HG03135 (cell line): ENCODE measurements at regions not wholly inside any gene's neighbourhood (a gene's known extent, or its start where the extent isn't known, plus 50 kb on each side); places are given as distances from the start of the nearest gene placed in this dataset.
"Not testable (repeated sequence)": the region's sequence is repeated elsewhere in the genome, so short reads cannot be mapped to it uniquely, and the experiment has no call there.

Experiments used
- ATAC-seq: cut with Tn5 transposase; IDR thresholded peaks from one replicate; pipeline ENCODE4 v1.9.1; 2021; ENCODE audit warnings: mild to moderate bottlenecking, moderate library complexity; ENCODE audit not compliant: unreplicated experiment

DNA sequence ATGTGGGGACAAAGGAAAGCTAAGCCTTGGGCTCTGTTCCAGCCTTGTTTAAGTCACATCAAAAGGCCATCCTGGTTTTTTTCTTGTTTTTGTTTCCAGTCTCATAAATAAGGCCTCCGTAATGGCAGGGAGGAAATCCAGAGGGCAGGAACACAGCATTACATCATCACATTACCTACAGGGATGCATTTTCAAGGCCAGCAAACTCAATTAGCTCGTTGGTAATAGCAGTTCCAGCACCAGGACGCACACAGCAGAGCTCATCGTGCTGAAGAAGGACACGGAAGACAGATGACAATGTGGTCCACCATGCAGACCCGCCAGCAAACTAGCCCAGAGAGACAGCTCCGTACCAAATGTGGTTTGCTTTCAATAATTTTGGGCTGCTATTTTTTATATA is 1209.2 kb downstream of the TYW1 start:
- no peak for ATAC-seq

DNA sequence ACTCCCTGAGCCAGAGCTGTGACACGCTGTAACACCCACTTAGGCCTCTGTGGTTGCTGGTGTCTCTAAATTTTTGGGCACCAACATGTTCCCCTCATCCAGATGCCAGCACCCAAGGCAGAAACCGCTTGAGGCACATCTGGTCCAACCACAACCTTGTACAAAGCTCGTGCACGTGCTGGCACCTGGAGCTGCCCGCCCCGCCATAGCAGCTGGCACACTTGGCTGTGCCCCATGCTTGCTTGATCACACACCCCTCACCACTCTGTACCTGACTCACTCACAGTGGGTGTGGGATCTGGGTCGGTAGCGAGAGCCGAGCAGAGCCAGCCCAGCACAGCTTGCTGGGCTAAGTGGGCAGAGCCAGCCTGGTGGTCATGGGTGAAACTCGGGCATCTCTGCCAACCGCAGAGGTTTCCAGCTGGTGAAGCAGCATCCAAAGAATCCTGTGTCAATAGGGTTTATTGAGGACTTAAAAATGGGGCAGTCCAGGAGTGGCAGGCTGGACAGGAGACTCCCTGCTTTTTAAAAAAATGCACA is 1210.4 kb downstream of the TYW1 start:
- no peak for ATAC-seq

DNA sequence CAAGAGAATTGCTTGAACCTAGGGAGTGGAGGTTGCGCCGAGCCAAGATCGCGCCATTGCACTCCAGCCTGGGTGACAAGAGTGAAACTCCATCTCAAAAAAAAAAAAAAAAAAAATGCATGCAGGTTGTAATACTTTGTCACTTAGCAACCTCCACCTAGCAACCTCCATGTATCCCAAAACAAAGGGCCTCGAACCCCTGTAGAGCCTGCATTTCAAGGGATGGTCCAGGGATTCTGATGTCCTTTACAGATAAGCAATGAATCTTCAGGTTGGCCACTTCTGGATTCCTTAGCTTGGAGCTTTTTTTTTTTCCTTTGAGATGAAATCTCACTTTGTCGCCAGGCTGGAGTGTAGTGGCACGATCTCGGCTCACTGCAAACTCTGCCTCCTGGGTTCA is 1211.0 kb downstream of the TYW1 start:
- ATAC-seq = no peak

DNA sequence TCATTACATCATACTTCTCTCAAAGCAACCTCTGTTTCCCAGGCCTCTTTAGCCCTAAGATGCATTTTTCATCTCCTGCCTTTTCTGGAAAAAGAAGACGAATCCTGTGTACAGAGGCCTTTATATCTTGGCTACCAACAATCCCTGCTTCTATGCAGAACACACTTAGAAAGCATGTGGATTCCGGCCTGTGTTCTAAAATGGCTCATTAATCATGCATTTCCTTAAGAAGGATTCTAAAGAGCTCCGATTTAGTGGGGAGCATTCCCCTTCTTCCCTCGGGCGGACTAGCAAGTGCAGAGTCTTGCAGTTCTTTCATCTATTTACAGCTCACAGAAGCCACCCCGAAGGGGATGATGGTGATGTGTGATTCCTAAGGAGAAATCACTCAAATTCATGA is 1212.9 kb downstream of the TYW1 start:
- ATAC-seq = no peak

DNA sequence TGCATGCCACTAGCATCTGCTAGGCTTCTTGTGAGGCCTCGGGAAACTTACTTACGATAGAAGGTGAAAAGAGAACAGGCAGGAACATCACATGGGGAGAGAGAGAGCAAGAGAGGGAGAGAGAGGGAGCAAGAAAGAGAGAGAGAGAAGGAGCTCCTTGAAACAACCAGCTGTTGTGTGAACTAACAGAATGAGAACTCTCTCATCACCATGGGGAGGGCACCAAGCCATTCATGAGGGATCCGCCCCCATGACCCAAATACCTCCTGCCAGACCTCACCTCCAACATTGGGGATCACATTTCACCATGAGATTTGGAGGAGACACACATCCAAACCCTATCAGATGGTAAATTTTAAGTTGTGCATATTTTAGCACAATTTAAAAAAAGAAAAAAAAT is 1217.2 kb downstream of the TYW1 start:
- no peak for ATAC-seq

DNA sequence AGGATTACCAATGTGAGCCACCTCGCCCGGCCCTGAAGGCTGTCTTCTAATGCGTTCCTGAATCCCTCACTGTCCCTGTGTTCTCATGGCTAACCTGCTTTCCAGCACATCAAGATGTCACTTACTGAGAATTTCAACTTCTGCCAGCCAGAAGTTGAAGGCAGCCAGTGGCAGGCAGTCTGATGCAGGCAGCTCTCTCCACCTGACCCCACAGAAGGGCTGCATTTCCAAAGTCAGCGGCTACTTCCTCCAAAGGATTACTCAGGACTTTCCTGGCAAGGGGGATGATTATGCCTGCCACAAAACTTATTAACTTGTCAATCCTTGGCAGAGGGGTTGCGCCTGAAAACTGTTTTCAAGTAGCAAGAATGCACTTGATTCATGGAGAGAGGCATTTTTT is 1219.4 kb downstream of the TYW1 start:
- ATAC-seq = no peak

DNA sequence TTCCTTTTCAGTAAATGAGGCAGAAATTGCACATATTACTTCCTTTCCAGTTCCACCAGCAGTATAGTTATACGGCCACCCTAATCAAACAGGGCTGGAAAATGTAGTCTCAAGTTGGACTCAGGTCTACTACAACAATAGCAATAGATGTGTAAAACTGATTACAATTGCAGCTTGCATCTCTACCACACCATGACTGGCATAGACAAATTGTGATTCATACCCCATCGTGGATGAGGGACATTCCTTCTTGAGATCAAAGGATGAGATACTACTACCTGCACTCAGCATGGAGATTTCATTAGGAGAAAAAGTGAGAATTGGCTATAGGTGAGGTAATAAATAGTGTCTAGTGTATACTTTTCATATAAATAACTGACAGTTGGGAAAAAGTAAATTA is 1220.8 kb downstream of the TYW1 start:
- no peak for ATAC-seq

DNA sequence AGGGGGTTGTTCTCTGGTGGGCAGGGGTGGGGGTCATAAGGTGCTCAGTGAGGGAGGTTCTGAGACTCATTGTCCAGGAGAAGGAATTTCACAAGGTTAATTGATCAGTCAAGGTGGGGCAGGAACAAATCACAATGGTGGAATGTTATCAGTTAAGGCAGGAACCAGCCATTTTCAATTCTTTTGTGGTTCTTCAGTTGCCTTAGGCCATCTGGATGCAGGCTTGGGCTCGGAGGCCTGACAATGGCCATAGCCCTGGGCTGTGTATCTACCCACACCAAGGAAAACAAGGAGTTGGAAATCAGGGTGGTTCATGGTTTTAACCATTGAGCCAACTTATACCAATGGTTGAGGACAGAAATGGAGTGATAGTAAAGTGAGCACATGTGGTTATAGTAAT is 1221.8 kb downstream of the TYW1 start:
- ATAC-seq = no peak

DNA sequence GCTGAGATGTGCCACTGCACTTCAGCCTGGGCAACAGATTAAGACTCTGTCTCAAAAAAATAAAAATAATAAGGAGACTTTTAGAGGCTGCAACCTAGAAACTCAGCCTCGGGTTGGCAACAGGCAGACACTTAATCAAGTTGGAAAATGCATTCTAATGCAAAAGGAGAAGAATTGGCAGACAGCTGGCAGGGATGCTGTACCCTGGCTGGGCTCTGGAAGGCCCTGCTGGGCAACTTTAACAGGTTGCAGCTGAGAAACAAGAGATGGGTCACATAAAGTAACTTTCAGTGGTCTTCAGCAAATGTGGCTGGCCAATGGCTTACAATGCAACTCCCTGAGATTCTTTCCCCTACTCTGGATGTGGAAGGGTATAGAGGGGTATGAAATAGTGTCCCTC is 1225.7 kb downstream of the TYW1 start:
- ATAC-seq = no peak

DNA sequence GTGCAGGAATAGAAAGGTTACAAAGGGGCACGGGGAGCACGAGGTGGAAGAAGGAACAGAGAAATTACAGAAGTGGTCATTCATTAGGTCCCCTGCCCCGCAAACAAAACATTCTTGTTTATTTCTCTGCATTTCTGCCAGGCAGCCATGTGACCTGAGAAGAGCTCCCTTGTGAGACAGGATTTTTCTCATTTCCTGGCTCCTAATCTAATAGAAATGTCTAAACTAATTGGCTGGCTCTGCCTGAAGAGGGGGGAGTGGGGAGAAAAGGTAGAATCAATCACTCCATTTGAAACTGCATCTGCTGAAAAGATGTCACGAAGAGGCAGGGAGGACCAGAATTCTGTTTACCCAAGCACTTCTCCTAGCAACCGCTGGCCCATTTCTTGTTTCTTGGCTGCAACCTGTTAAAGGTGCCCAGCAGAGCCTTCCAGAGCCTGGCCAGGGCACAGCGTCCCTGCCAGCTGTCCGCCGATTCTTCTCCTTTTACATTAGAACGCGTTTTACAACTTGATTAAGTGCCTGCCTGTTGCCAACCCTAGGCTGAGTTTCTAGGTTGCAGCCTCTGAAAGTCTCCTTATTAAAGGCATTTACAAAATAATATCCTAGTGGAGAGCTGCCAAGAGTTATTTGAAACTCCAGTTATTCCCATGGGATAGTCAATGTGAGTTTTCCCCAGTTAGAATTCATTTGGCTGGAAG is 1227.6 kb downstream of the TYW1 start:
- no peak for ATAC-seq

DNA sequence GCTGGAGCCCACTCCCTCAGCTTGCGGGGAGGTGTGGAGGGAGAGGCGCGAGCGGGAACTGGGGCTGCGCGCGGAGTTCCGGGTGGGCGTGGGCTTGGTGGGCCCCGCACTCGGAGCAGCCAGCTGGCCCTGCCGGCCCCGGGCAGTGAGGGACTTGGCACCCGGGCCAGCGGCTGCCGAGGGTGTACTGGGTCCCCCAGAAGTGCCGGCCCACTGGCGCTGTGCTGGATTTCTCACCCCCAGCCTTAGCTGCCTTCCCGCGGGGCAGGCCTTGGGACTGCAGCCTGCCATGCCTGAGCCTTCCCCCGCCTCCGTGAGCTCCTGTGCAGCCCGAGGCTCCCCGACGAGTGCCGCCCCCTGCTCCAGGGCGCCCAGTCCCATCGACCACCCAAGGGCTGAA is 1234.4 kb downstream of the TYW1 start:
- ATAC-seq = not testable (repeated sequence)

DNA sequence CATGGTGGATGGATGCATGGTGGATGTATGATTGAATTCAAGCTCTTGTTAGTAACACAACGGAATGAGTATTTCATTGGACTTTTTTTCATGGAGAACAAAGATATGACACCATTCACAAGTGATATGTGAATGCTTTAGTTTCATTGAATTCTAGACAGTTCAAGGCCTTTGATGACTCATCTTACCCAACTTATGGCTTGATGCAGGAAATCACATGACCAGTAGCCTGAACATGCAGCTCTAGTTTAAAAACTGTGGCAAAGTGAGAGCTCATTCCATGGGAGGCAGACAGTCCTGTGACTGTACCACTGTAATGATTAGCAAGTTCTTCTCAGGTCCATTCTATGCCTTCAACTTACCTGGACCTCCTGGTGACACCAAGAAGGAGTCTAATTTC is 1239.3 kb downstream of the TYW1 start:
- no peak for ATAC-seq

DNA sequence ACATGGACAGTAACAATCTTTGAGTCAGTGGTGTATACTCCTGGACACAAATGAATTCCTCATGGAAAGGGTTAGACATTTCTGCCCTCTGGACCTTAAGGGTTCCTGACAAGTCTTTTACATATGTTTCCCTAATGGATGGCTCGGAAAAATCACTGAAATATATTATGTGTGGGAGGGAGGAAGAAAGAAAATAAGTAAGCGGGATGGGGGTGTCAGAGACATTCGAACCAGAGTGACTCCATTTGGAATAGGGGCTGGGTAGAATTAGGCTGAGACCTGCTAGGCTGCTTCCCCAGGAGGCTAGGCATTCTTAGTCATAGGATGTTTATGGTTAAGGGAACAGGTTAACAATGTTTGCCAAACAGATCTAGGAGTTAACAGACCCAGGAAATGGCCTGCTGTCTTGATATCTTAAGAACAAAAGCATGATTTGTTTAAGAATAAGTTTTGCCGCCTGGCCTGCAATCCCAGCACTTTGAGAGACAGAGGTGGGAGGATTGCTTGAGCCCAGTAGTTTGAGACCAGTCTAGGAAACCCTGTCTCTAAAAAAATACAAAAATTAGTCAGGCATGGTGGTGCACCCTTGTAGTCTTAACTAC is 1241.7 kb downstream of the TYW1 start:
- no peak for ATAC-seq

DNA sequence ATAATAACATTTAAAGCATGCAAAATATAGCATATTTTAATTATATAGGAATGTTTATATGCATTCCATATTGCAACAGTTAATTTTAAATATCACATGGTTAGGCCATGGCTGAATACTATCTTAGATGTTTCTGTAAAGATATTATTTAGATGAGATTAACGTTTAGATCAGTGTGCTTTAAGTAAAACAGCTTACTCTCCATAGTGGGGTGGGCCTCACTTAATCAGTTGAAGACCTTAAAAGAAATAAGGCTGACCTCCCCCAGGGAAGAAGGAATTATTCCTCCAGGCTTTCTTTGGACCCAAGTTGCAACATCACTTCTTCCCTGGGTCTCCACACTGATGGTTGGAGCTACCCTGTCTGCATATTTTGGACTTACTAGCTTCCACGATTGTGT is 1246.5 kb downstream of the TYW1 start:
- ATAC-seq = no peak

DNA sequence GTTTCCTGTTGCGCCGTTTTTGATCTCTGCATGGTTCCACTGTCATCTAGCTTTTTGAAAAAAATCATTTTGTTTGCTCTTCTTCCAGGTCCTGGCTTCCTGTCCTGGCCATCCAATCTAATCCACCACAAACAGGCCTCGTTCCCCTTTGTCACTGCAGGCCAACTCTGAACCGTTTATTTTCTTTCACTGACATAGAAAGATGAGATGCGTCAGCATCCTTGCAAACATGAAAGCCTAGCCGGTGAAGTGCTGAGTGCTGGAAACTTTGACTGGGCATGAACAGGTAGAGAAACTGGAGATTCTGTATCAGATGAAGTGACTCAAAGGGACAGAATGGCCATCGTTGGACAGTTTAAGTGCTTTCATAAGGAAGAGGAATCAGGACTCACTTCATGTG is 1247.8 kb downstream of the TYW1 start:
- no peak for ATAC-seq

DNA sequence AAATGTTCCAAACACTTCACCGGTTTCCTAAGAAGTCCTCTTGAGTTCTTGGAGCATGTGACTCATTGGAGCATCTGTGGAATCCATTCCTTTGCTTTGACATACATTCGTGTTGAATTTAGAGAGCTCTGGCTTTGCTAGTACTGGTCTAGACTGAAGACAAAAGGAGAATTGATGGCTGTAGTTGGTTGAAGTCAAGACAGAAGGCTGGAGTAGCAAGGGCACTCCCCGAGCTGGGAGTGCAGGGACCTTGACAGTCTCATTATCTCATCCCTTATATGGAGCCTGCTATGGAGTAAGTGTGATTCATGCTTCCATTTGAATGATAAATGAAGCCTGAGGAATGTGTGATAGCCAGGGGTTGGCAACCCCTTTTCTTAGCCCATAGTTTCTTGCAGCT is 1249.1 kb downstream of the TYW1 start:
- no peak for ATAC-seq

DNA sequence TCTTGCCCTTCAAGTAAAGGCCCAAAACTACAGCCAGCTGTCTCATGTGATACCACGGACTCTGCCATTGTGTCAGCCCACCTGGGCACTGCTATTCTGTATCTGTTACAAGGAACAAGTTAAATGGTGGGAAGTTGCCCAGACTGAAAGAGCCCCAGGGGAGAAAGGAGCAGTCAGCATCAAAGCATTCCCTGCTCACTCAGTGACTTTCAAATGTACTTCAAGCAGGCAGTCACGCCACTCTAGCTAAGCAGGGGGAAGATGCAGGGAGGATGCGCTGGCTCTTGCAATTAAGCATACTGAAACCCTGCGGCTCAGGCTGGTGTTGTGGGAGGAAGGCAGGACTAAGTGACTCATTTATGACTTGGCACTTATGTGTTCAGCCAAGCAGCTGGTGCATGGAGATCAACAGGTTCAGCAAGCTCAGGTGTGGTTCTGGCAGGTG is 1249.6 kb downstream of the TYW1 start:
- no peak for ATAC-seq

DNA sequence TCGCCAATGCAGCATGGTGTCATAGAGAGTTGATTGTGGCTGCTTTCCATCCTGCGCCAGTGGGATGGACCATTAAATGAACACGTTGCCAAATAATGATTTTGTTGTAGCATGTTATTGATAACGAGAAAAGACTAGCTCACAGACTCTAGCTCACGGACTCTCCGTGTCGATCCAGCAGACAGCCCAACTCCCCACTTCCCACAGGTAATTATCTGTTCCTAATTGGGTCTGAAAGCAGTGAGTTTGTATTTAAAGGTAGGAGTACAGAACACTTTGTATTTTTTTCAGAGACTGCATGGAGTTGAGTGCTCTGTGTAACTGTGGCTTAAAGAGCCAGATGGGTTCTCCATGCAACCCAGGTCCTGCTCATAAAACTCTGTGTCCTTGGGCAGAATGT is 1250.5 kb downstream of the TYW1 start:
- no peak for ATAC-seq

DNA sequence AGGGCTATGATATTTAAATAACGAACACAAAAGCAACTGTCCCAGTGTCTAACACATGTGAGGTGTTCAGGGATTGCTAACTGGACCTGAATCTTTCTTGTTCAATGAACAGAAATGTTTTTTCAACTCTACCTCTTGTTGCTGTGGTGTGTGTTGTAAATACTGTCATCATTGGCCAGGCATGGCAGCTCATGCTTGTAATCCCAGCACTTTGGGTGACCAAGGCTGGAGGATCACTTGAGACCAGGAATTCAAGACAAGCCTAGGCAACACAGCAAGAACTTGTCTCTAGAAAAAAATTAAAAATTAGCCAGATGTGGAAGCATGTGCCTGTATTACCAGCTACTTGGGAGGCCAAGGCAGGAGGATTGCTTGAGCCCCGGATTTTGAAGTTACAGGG is 1250.9 kb downstream of the TYW1 start:
- no peak for ATAC-seq

DNA sequence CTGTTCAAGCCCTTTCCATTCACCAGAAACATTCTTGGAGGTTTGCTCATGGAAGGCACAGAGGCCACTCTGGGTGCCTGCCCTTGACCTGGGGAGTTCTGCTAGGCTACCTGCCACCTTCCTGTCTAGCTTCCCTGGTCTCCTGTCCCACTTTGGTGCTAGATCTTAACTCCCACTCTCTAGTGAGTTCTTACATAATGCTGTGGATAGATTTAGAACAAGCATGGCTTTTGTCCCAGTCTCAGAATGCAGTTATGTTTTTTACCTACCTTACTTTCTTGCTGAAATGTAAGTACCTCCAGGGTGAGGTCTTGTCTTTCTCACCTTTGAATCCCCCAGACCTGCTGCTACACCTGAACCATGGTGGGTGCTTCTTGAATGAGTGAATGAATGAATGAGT is 1252.3 kb downstream of the TYW1 start:
- ATAC-seq = no peak

DNA sequence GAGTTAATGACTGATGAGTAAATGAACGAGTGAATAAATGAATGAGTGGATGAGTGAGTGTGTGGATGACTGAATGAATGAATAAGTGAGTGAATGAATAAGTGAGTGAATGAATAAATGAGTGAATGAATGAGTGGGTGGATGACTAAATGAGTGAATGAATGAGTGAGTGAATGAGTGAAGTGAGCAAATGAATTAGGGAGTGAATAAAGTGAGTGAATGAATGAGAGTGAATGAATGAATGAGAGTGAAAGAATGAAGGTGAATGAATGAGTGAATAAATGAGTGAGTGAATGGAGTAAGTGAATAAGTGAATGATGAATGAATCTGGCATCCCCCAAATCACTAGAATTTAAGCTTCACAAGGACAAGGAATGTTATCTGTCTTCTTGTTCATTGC is 1253.0 kb downstream of the TYW1 start:
- ATAC-seq = no peak

DNA sequence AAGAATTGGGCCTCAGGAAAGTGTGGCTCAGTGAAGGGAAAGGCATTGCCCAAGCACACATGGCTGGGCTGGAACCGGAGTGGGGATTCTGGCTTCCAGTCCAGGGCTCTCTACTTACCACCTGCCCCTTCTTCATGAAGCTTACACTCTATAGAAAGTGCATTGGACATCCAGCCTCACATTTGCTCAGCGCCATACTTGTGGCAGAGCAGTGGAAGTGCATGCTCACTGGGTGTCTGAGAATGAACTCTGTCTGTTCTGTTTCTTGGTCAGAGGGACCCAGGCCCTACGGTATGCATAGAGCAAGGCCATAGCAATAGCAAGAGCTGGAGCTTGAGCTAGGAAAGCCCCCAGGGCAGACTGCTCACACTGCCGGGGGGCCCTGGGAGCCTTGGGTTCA is 1253.5 kb downstream of the TYW1 start:
- ATAC-seq = no peak

DNA sequence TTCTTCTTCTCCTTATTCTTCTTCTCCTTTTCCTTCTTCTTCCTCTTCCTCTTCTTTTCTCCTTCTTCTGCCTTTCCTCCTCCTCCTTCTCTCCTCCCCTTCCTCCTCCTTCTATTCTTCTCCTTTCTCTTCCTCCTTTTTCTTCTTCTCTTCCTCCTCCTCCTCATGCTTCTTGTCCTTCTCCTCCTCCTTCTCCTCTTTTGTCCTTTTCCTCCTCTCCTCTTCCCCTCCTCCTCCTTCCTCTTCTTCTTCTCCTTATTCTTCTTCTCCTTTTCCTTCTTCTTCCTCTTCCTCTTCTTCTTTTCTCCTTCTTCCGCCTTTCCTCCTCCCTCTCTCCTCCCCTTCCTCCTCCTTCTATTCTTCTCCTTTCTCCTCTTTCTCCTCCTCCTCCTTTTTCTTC is 1258.2 kb downstream of the TYW1 start:
- ATAC-seq = not testable (repeated sequence)
